GOT3 (cell line): ENCODE measurements at regions not wholly inside any gene's neighbourhood (a gene's known extent, or its start where the extent isn't known, plus 50 kb on each side); places are given as distances from the start of the nearest gene placed in this dataset.
"Not testable (repeated sequence)": the region's sequence is repeated elsewhere in the genome, so short reads cannot be mapped to it uniquely, and the experiment has no call there.

Experiments used
- DNase-seq: peaks from one replicate; lab custom pipeline; 2025; ENCODE audit warnings: mixed read lengths; lab: John Stamatoyannopoulos, UW

DNA sequence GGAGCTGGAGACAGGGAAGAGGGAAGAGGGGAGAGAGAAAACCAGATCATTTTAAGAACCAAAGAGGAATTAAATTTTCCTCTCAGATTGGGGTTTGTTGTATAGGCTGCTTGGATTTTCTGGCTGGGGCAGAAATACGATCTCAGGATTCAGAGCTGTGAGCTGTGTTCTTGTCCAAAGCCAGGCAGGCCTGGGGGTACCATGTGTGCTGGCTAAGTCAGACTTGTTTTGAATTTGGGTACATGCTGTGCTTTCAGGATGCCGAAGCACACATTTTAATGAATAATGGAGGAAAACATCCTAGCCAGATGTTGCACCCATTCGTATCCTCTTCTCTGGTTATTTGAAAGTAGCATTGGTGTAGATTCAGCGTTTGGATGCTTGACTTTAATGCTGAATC is 170.3 kb upstream of the PODXL start:
- no peak for DNase-seq

- DNase-seq: no peak
Observed at GRCh38 chr7:131726031-131726430, 169.6 kb upstream of the PODXL start.

GRCh38 chr7:131724776-131725345 is 168.4 kb upstream of the PODXL start:
- DNase-seq: no peak

DNA sequence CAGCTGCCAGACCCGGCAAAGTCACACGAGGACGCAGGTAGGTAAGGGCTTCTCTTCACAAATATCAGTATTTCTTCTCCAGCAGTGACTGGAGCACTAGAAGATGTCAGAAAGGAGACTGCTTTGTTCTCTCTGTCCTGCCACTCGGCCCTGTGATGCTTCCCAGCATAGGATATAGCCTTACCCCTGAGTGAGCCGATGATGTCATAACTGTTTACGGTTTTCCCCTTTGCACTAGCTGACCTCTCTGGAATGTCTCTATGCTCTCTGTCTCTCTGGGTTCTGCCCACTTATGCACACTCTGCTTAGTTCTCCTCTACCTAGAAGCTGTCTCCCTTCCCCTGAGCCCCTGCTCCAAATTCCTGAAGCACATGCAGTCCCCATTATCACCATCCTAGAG is 167.5 kb upstream of the PODXL start:
- no peak for DNase-seq

DNA sequence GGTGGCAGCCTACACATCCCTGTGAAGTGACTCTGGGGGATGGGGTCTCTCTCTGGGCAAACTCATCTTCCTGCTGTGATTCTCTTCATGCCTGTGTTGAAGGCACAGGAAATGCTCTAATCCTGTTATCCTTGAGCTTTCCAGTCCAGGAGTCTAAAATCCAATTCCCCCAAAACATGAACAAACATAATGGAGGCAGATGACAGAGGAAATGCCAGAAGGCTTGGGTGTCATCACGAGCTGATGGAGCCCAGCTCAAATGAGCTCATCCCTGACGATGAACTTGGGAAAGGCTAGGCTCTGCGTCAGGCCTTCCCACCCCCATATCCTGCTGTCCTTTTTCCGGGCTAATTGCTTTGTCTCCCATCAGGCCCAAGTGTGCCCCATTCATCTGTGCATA is 165.9 kb upstream of the PODXL start:
- DNase-seq: no peak

DNA sequence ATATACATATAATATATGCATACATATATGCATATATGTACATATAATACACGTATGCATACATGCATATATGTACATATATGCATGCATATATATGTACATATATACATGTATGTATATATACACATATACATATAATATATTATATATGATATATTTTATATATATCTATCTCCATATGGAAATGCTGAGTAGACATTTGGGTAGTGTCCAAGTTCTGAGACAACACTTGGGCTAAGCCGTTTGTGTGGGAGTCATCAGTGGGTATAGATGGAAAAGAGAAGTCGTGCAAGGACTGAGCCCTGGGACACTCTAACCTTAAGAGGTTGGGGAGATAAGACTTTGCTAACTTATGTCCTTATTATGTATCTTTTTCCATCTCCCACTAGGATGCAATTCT is 165.2 kb upstream of the PODXL start:
- DNase-seq: no peak

- no peak for DNase-seq
Observed at GRCh38 chr7:131720703-131721102, 164.3 kb upstream of the PODXL start.

- DNase-seq: no peak
Observed at GRCh38 chr7:131717181-131717580, 160.8 kb upstream of the PODXL start.

GRCh38 chr7:131699323-131699722 is 142.9 kb upstream of the PODXL start:
- DNase-seq: no peak

DNA sequence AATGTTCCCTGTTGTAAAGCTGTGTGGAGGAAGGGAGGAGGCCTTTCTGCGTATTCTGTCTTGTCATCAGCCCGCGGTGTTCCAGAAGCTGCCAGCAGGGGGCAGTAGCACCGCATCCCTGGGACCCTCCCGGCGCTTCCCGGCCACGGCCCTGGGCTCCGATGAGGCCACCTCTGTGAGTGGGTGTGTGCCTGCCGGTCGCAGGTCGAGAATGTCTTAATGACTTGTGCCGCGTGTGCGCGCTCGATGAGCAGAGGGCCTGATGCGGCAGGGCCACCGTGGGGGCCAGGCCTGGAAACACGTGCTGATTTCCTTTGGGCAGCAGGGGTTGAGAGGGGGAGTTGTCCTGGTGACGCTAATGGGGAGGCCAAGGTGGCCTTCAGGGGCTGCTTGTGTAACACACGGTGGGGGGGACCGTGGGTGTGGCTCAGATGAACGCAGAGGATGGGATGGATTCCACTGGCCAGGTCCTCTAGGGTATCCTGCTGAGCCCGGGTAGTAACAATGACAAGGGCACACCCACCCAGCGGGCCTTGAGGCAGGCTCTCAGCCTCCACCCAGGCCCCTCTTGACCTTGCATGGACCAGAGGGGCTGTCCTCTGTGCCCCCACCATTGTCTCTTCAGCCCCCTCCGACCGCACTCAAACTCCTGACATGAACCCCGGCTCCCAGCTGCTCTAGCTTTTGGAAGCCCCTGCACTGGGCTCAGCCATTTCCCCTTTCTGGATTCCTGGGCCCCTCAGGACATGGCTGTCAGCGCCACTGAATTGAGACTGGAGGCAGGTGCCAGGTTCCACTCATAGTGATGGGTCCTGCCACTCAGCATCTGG is 135.9 kb upstream of the PODXL start:
- DNase-seq: no peak

DNA sequence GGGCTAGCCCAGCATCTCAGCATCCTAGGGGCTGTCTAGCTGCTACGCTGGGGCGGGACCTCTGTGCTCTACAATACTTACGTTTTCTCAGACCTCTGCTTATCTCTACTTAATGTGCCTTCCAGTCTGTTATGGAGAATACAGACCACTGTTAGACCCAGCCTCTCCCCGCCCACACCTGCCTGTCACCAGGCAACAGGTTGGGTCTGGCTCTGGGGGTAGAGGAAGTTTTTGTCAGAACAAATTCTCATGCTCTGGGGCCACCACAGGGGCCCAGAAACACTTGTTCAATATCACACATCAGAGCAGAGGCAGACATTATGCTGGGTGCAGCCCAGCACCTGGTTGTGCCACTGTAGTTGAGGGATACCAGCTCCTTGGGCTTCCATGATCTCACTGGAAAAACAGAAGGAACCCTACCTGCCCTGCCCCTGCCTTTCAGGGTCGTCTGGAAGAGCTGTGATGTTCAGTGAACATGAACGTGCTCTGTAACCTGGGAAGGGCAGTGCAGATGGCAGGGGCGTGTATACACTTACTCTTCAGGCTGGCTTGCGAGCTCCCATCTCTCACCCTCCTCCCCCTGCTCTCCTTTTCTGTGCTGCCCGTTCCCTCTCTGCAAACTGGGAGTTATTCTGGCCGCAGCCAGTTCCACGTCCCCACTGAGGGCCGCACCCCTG is 135.2 kb upstream of the PODXL start:
- no peak for DNase-seq

DNA sequence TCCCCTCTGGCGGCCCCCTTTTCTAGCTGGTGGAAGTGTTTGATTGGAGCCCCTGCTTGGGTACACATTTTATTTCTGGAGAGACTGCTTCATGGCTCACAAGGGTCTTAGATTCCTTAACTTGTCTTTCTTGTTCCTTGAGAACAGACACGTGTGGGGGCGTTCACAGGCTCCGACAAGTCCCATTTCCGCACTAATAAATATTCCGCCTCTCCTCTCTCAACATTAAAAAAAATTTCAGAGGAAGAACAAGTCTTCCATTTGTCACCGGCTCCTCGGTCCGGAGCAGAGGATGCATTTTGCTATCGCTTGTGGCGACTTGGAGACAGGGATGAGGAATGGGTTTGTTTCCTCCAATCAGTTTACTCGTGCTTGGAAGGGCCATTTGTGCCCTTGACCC is 134.0 kb upstream of the PODXL start:
- DNase-seq: no peak

GRCh38 chr7:131689662-131690234 is 133.3 kb upstream of the PODXL start:
- DNase-seq: no peak

- DNase-seq: peak; percentile 12
Observed at GRCh38 chr7:131688738-131689661, 132.6 kb upstream of the PODXL start.

- no peak for DNase-seq
Observed at GRCh38 chr7:131687296-131687695, 130.9 kb upstream of the PODXL start.

DNA sequence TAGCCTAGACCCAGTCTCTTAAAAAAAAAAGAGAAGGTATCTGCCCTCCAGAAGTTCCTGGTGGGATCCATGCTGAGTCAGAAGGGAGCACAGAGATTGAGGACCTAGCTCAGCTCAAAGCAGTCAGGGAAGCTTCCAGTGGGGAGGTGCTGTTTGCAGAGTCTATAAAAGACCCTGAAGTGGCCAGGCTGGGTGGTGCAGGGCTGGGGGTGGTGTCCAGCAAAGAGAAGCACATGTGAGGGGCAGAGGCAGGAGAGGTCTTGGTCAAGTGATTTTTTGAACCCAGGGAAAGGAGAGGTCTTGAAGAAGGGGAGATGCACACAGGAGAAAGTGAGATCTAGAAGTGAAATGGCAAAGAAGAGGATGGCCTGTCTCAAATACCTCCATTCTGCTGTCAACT is 130.4 kb upstream of the PODXL start:
- no peak for DNase-seq

- DNase-seq: no peak
Observed at GRCh38 chr7:131683536-131684125, 127.2 kb upstream of the PODXL start.

GRCh38 chr7:131681961-131682360 is 125.5 kb upstream of the PODXL start:
- no peak for DNase-seq

- DNase-seq: not testable (repeated sequence)
Observed at GRCh38 chr7:131679071-131679470, 122.6 kb upstream of the PODXL start.

- not testable (repeated sequence) for DNase-seq
Observed at GRCh38 chr7:131676850-131677249, 120.4 kb upstream of the PODXL start.

GRCh38 chr7:131674131-131674530 is 117.7 kb upstream of the PODXL start:
- no peak for DNase-seq
